NCI-H526 (cell line): ENCODE measurements at regions not wholly inside any gene's neighbourhood (a gene's known extent, or its start where the extent isn't known, plus 50 kb on each side); places are given as distances from the start of the nearest gene placed in this dataset.

Experiments used
- DNase-seq, 2 experiments: peaks; one replicate each; lab custom pipeline; 2025; lab: John Stamatoyannopoulos, UW

- no peak for DNase-seq
Measured at GRCh38 chr2:128632501-128632800, 313.8 kb upstream of the HS6ST1 start.

GRCh38 chr2:128633501-128633900 lies 314.8 kb upstream of the HS6ST1 start:
- DNase-seq = no peak

GRCh38 chr2:128635361-128635900 lies 316.8 kb upstream of the HS6ST1 start:
- DNase-seq = no peak

GRCh38 chr2:128636802-128637147 lies 318.1 kb upstream of the HS6ST1 start:
- DNase-seq = no peak

- DNase-seq = no peak
Measured at GRCh38 chr2:128637481-128638155, 318.9 kb upstream of the HS6ST1 start.

GRCh38 chr2:128638341-128639119 lies 319.9 kb upstream of the HS6ST1 start:
- DNase-seq = no peak

- DNase-seq = no peak
Measured at GRCh38 chr2:128639120-128639477, 320.4 kb upstream of the HS6ST1 start.

- no peak for DNase-seq
Measured at GRCh38 chr2:128639693-128640092, 321.0 kb upstream of the HS6ST1 start.

GRCh38 chr2:128640166-128640844 lies 321.6 kb upstream of the HS6ST1 start:
- no peak for DNase-seq

GRCh38 chr2:128640845-128641360 lies 322.2 kb upstream of the HS6ST1 start:
- DNase-seq = no peak

- no peak for DNase-seq
Measured at GRCh38 chr2:128641421-128642080, 322.9 kb upstream of the HS6ST1 start.

GRCh38 chr2:128642316-128642715 lies 323.6 kb upstream of the HS6ST1 start:
- DNase-seq = no peak

GRCh38 chr2:128642821-128643220 lies 324.2 kb upstream of the HS6ST1 start:
- DNase-seq = no peak

GRCh38 chr2:128643221-128644065 lies 324.8 kb upstream of the HS6ST1 start:
- DNase-seq = no peak

GRCh38 chr2:128644156-128644555 lies 325.5 kb upstream of the HS6ST1 start:
- no peak for DNase-seq

- no peak for DNase-seq
Measured at GRCh38 chr2:128644718-128645256, 326.1 kb upstream of the HS6ST1 start.

- no peak for DNase-seq
Measured at GRCh38 chr2:128645631-128646030, 327.0 kb upstream of the HS6ST1 start.

- no peak for DNase-seq
Measured at GRCh38 chr2:128646091-128646490, 327.4 kb upstream of the HS6ST1 start.

GRCh38 chr2:128646691-128647090 lies 328.0 kb upstream of the HS6ST1 start:
- no peak for DNase-seq

- DNase-seq = no peak
Measured at GRCh38 chr2:128651000-128651399, 332.3 kb upstream of the HS6ST1 start.

GRCh38 chr2:128654408-128654807 lies 335.7 kb upstream of the HS6ST1 start:
- DNase-seq = no peak
